Esophagus muscularis mucosa (tissue), 4 donors: ENCODE measurements at regions not wholly inside any gene's neighbourhood (a gene's known extent, or its start where the extent isn't known, plus 50 kb on each side); places are given as distances from the start of the nearest gene placed in this dataset.

Experiments
- DNase-seq: peaks from one replicate; pipeline ENCODE4 v3.0.0-alpha.2; 2017; ENCODE audit errors: extremely low spot score
- H3K27ac ChIP-seq, 4 donors: fragments of 200-600 bp; sonication (generic); replicated peaks in 1 of 4; 1 replicate in 3 of 4; 2 replicates in 1 of 4; pipeline ENCODE4 v1.5.1; 2016 to 2019; ENCODE audit warnings: mild to moderate bottlenecking in 1 of 4
- H3K27me3 ChIP-seq, 4 donors: fragments of 200-600 bp; sonication (generic); one replicate each; pipeline versions ENCODE4 v1.5.1 to v1.6.0; 2016 to 2019
- H3K36me3 ChIP-seq, 4 donors: fragments of 200-600 bp; sonication (generic); one replicate each; pipeline ENCODE4 v1.5.1; 2016 to 2019
- H3K4me1 ChIP-seq, 4 donors: fragments of 200-600 bp; sonication (generic); one replicate each; pipeline ENCODE4 v1.5.1; 2016 to 2019
- H3K4me3 ChIP-seq, 4 donors: fragments of 200-600 bp; sonication (generic); 1 replicate in 2 of 4; 2 replicates in 2 of 4; pipeline ENCODE4 v1.5.1; 2016 to 2019; ENCODE audit warnings: mild to moderate bottlenecking in 4 of 4, moderate library complexity in 1 of 4
- H3K9me3 ChIP-seq, 4 donors: fragments of 200-600 bp; sonication (generic); 1 replicate in 3 of 4; 2 replicates in 1 of 4; pipeline ENCODE4 v1.5.1; 2016 to 2019
- CTCF ChIP-seq, 3 experiments: fragments of 200-600 bp in 2 of 3; fragments of 450-650 bp in 1 of 3; sonication (generic) in 2 of 3; IDR thresholded peaks; one replicate each; pipeline ENCODE4 v1.5.1; 2017 to 2019; ENCODE audit warnings: antibody characterized with exemption in 3 of 3, mild to moderate bottlenecking in 2 of 3, moderate library complexity in 1 of 3
- EP300 ChIP-seq: sonication (generic); formaldehyde crosslinking; IDR thresholded peaks from one replicate; pipeline ENCODE4 v1.6.1; 2017; ENCODE audit warnings: antibody characterized with exemption
- POLR2A ChIP-seq: fragments of 450-650 bp; IDR thresholded peaks from one replicate; pipeline ENCODE4 v1.6.1; 2017; ENCODE audit warnings: antibody characterized with exemption, moderate library complexity, mild to moderate bottlenecking, low read depth
- POLR2AphosphoS5 ChIP-seq, 2 donors: sonication (generic); formaldehyde crosslinking; IDR thresholded peaks; one replicate each; pipeline ENCODE4 v1.6.1; 2017; ENCODE audit warnings: antibody characterized with exemption in 2 of 2
- WGBS: methylation state at CpG from one replicate; pipeline ENCODE4 v1.1.5; 2018; 5-methylcytosine and 5-hydroxymethylcytosine counted together
- intact Hi-C: fragments of 100-400 bp; cut with DNase I; formaldehyde crosslinking; loops from one replicate; pipeline ENCODE4 v1.15.1; 2023

GRCh38 chr2:144290276-144290675, 229.6 kb downstream of the ZEB2 start:
- no peak for TF ChIP-seq POLR2A
- TF ChIP-seq CTCF (IDR thresholded peaks at IDR 0.05), result no peak
- TF ChIP-seq EP300, result no peak
- no peak for TF ChIP-seq POLR2AphosphoS5 (IDR thresholded peaks at IDR 0.05)
- DNase-seq, result no peak
- intact Hi-C loops, result no loop called here
- no peaks in the 10 kb centered on the region for H3K27me3 ChIP-seq
- WGBS, result 100% methylated on average over 1 of the region's 1 CpG
- H3K36me3 ChIP-seq, result no peaks in the 10 kb centered on the region
- H3K4me3 ChIP-seq, result no peak overlapping the region
- H3K9me3 ChIP-seq, result no peaks in the 10 kb centered on the region
- H3K4me1 ChIP-seq, result no peaks in the 10 kb centered on the region
- no peak overlapping the region for H3K27ac ChIP-seq

- no peaks in the 10 kb centered on the region for H3K9me3 ChIP-seq
- TF ChIP-seq EP300, result no peak
- TF ChIP-seq POLR2AphosphoS5 (IDR thresholded peaks at IDR 0.05), result no peak
- TF ChIP-seq CTCF (IDR thresholded peaks at IDR 0.05), result no peak
- no peak for TF ChIP-seq POLR2A
- DNase-seq, result no peak
Observed at GRCh38 chr2:144288438-144288837, 231.5 kb downstream of the ZEB2 start.

GRCh38 chr2:144285324-144285723, 234.6 kb downstream of the ZEB2 start:
- Histone ChIP-seq H3K27me3 (no peaks in the 10 kb centered on the region), H3K27ac (no peak overlapping the region), H3K4me1 (no peaks in the 10 kb centered on the region), H3K36me3 (no peaks in the 10 kb centered on the region), H3K9me3 (no peaks in the 10 kb centered on the region), H3K4me3 (no peak overlapping the region)
- no peak for DNase-seq
- intact Hi-C loops, result no loop called here
- TF ChIP-seq EP300 (no peak), POLR2A (no peak), POLR2AphosphoS5 (IDR thresholded peaks at IDR 0.05) (no peak), CTCF (IDR thresholded peaks at IDR 0.05) (no peak)

More at GRCh38 chr2:144288438-144288837, 231.5 kb downstream of the ZEB2 start:
- no peak overlapping the region for H3K4me3 ChIP-seq
- no peaks in the 10 kb centered on the region for H3K27me3 ChIP-seq
- H3K27ac ChIP-seq, result no peak overlapping the region
- no peaks in the 10 kb centered on the region for H3K4me1 ChIP-seq
- intact Hi-C loops, result no loop called here
- no peaks in the 10 kb centered on the region for H3K36me3 ChIP-seq
- 76% methylated on average over 3 of the region's 3 CpGs for WGBS

GRCh38 chr2:144281476-144281875, 238.4 kb downstream of the ZEB2 start:
- no peak for DNase-seq
- H3K4me1 ChIP-seq, result no peaks in the 10 kb centered on the region
- no peak for TF ChIP-seq EP300
- TF ChIP-seq POLR2AphosphoS5 (IDR thresholded peaks at IDR 0.05), result no peak
- TF ChIP-seq CTCF (IDR thresholded peaks at IDR 0.05), result no peak
- no peak for TF ChIP-seq POLR2A
- no peaks in the 10 kb centered on the region for H3K36me3 ChIP-seq
- no peaks in the 10 kb centered on the region for H3K9me3 ChIP-seq
- H3K27ac ChIP-seq, result no peak overlapping the region
- intact Hi-C loops, result no loop called here
- no peak overlapping the region for H3K4me3 ChIP-seq
- H3K27me3 ChIP-seq, result no peaks in the 10 kb centered on the region

GRCh38 chr2:144280009-144280408, 239.9 kb downstream of the ZEB2 start:
- TF ChIP-seq POLR2AphosphoS5 (IDR thresholded peaks at IDR 0.05) (no peak), POLR2A (no peak), EP300 (no peak), CTCF (IDR thresholded peaks at IDR 0.05) (no peak)
- 93% methylated on average over 2 of the region's 2 CpGs for WGBS

More at GRCh38 chr2:144280009-144280408, 239.9 kb downstream of the ZEB2 start:
- H3K27me3 ChIP-seq, result no peaks in the 10 kb centered on the region
- no peaks in the 10 kb centered on the region for H3K36me3 ChIP-seq
- no peak for DNase-seq
- H3K9me3 ChIP-seq, result no peaks in the 10 kb centered on the region
- no peak overlapping the region for H3K27ac ChIP-seq
- H3K4me3 ChIP-seq, result no peak overlapping the region
- intact Hi-C loops, result no loop called here
- H3K4me1 ChIP-seq, result no peaks in the 10 kb centered on the region
